Ecto neural progenitor cell (in vitro differentiated cells): ENCODE measurements at regions not wholly inside any gene's neighbourhood (a gene's known extent, or its start where the extent isn't known, plus 50 kb on each side); places are given as distances from the start of the nearest gene placed in this dataset.
"Not testable (repeated sequence)": the region's sequence is repeated elsewhere in the genome, so short reads cannot be mapped to it uniquely, and the experiment has no call there.

Source experiments
- DNase-seq: peaks from one replicate; pipeline ENCODE4 v3.0.0-alpha.2; 2018; ENCODE audit warnings: low spot score

GRCh38 chr2:186991766-186992417 lies 142.9 kb upstream of the ZSWIM2 start:
- DNase-seq, result no peak

GRCh38 chr2:186984966-186985365 lies 136.0 kb upstream of the ZSWIM2 start:
- no peak for DNase-seq

- DNase-seq, result no peak
Observed at GRCh38 chr2:186984481-186984880, 135.5 kb upstream of the ZSWIM2 start.

GRCh38 chr2:186980787-186981550 lies 132.0 kb upstream of the ZSWIM2 start:
- DNase-seq, result no peak

GRCh38 chr2:186980117-186980442 lies 131.1 kb upstream of the ZSWIM2 start:
- DNase-seq, result no peak

- no peak for DNase-seq
Observed at GRCh38 chr2:186979439-186980116, 130.6 kb upstream of the ZSWIM2 start.

GRCh38 chr2:186977433-186978045 lies 128.6 kb upstream of the ZSWIM2 start:
- DNase-seq, result no peak

- no peak for DNase-seq
Observed at GRCh38 chr2:186976329-186976728, 127.4 kb upstream of the ZSWIM2 start.

GRCh38 chr2:186972281-186972970 lies 123.5 kb upstream of the ZSWIM2 start:
- no peak for DNase-seq

GRCh38 chr2:186968277-186968676 lies 119.3 kb upstream of the ZSWIM2 start:
- no peak for DNase-seq

GRCh38 chr2:186966015-186966414 lies 117.0 kb upstream of the ZSWIM2 start:
- DNase-seq, result no peak

- DNase-seq, result no peak
Observed at GRCh38 chr2:186962085-186962747, 113.2 kb upstream of the ZSWIM2 start.

- DNase-seq, result not testable (repeated sequence)
Observed at GRCh38 chr2:186960241-186960640, 111.3 kb upstream of the ZSWIM2 start.

- DNase-seq, result no peak
Observed at GRCh38 chr2:186959486-186959885, 110.5 kb upstream of the ZSWIM2 start.

GRCh38 chr2:186950694-186951093 lies 101.7 kb upstream of the ZSWIM2 start:
- DNase-seq, result no peak

- no peak for DNase-seq
Observed at GRCh38 chr2:186949726-186950256, 100.8 kb upstream of the ZSWIM2 start.

- DNase-seq, result no peak
Observed at GRCh38 chr2:186947516-186947915, 98.5 kb upstream of the ZSWIM2 start.

GRCh38 chr2:186946896-186947467 lies 98.0 kb upstream of the ZSWIM2 start:
- DNase-seq, result no peak

GRCh38 chr2:186941853-186942252 lies 92.9 kb upstream of the ZSWIM2 start:
- no peak for DNase-seq

GRCh38 chr2:186940463-186940862 lies 91.5 kb upstream of the ZSWIM2 start:
- no peak for DNase-seq

- DNase-seq, result no peak
Observed at GRCh38 chr2:186934420-186934819, 85.5 kb upstream of the ZSWIM2 start.
